HG02938 (cell line): ENCODE measurements at regions not wholly inside any gene's neighbourhood (a gene's known extent, or its start where the extent isn't known, plus 50 kb on each side); places are given as distances from the start of the nearest gene placed in this dataset.
"Not testable (repeated sequence)": the region's sequence is repeated elsewhere in the genome, so short reads cannot be mapped to it uniquely, and the experiment has no call there.

Source experiments
- ATAC-seq: cut with Tn5 transposase; IDR thresholded peaks from one replicate; pipeline ENCODE4 v1.9.1; 2021; ENCODE audit warnings: mild to moderate bottlenecking, moderate library complexity; ENCODE audit not compliant: unreplicated experiment

GRCh38 chr5:56405116-56405908 lies 172.2 kb upstream of the ANKRD55 start:
- ATAC-seq, result no peak

- no peak for ATAC-seq
These were observed 169.4 kb upstream of the ANKRD55 start for GRCh38 chr5:56402266-56403220.

- not testable (repeated sequence) for ATAC-seq
These were observed 164.7 kb upstream of the ANKRD55 start for GRCh38 chr5:56397796-56398195.

- ATAC-seq, result no peak
These were observed 163.5 kb upstream of the ANKRD55 start for GRCh38 chr5:56396634-56397033.

GRCh38 chr5:56389261-56389660 lies 156.1 kb upstream of the ANKRD55 start:
- ATAC-seq, result no peak

GRCh38 chr5:56388229-56388985 lies 155.3 kb upstream of the ANKRD55 start:
- no peak for ATAC-seq

- ATAC-seq, result no peak
These were observed 152.9 kb upstream of the ANKRD55 start for GRCh38 chr5:56386046-56386445.

- no peak for ATAC-seq
These were observed 151.1 kb upstream of the ANKRD55 start for GRCh38 chr5:56384186-56384585.

GRCh38 chr5:56383761-56384160 lies 150.6 kb upstream of the ANKRD55 start:
- no peak for ATAC-seq

GRCh38 chr5:56382896-56383295 lies 149.8 kb upstream of the ANKRD55 start:
- no peak for ATAC-seq

GRCh38 chr5:56377573-56377972 lies 144.4 kb upstream of the ANKRD55 start:
- ATAC-seq, result no peak

- no peak for ATAC-seq
These were observed 143.0 kb upstream of the ANKRD55 start for GRCh38 chr5:56376128-56376527.

GRCh38 chr5:56375011-56375410 lies 141.9 kb upstream of the ANKRD55 start:
- no peak for ATAC-seq

GRCh38 chr5:56372491-56372890 lies 139.4 kb upstream of the ANKRD55 start:
- ATAC-seq, result not testable (repeated sequence)

GRCh38 chr5:56369361-56369811 lies 136.3 kb upstream of the ANKRD55 start:
- no peak for ATAC-seq

GRCh38 chr5:56367748-56368147 lies 134.6 kb upstream of the ANKRD55 start:
- no peak for ATAC-seq

- no peak for ATAC-seq
These were observed 133.9 kb upstream of the ANKRD55 start for GRCh38 chr5:56366986-56367385.

GRCh38 chr5:56361398-56361797 lies 128.3 kb upstream of the ANKRD55 start:
- no peak for ATAC-seq

GRCh38 chr5:56360816-56361215 lies 127.7 kb upstream of the ANKRD55 start:
- no peak for ATAC-seq

- ATAC-seq, result no peak
These were observed 126.9 kb upstream of the ANKRD55 start for GRCh38 chr5:56359809-56360685.
